ENCODE measurements at regions not wholly inside any gene's neighbourhood (a gene's known extent, or its start where the extent isn't known, plus 50 kb on each side); places are given as distances from the start of the nearest gene placed in this dataset.

DNA sequence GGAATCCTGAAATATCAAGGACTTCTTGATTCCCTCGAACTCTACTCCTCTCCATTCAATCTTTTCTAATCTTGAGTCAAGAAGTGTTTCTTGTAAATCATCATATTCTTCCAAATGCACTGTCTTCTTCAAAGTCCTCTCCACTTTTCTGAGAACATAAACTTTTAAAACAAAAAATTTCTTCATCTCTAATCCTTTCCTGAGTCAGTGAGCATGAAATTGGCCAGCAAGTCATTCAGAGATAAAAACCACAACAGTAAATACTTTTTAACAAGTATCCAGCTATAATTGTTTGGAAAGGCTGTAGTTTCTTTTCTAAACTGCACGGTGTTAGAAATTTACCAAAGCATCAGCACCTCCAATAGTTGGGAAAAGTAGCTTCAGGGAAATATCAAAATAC is 312.6 kb upstream of the GALNT5 start:
- intact Hi-C loops (cut with micrococcal nuclease): no loop called here
- TF ChIP-seq, protein P1, sequence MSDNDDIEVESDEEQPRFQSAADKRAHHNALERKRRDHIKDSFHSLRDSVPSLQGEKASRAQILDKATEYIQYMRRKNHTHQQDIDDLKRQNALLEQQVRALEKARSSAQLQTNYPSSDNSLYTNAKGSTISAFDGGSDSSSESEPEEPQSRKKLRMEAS (IDR thresholded peaks at IDR 0.05; ENCODE audit: insufficient read depth, insufficient read length): no peak
- no peak for TF ChIP-seq MYC (IDR thresholded peaks at IDR 0.05; ENCODE audit: low read depth, low read length)
- TF ChIP-seq POLR2AphosphoS5 (IDR thresholded peaks at IDR 0.05; ENCODE audit: insufficient read depth, low read depth, low read length): no peak
- no peak for TF ChIP-seq CTCF (IDR thresholded peaks at IDR 0.05; ENCODE audit: extremely low read depth in 1 of 2, insufficient read depth in 1 of 2, low read depth in 1 of 2, low read length in 2 of 2)
- TF ChIP-seq FOS (IDR thresholded peaks at IDR 0.05; ENCODE audit: borderline replicate concordance, insufficient read depth, low read length): no peak
- TF ChIP-seq JUN (IDR thresholded peaks at IDR 0.05; ENCODE audit: borderline replicate concordance, insufficient read depth, insufficient read length, low read depth): no peak
- no peak for TF ChIP-seq POLR2A (IDR thresholded peaks at IDR 0.05; ENCODE audit: low read depth, low read length)
- TF ChIP-seq EZH2 (IDR thresholded peaks at IDR 0.05; ENCODE audit: borderline replicate concordance, low read depth, low read length, severe bottlenecking): no peak
- no peak for TF ChIP-seq GATA2 (IDR thresholded peaks at IDR 0.05; ENCODE audit: insufficient read depth, insufficient read length, low read depth, low read length)

More for the DNA sequence above, 312.6 kb upstream of the GALNT5 start:
- Histone ChIP-seq H3K4me2 (ENCODE audit: insufficient read depth, low read length) (no peak overlapping the region), H3K36me3 (ENCODE audit: control insufficient read depth in 2 of 2, extremely low read depth in 1 of 2, insufficient read depth in 2 of 2, low read length in 2 of 2) (no peaks in the 10 kb centered on the region), H3K27ac (ENCODE audit: insufficient read depth, low read depth, low read length) (no peak overlapping the region), H2AFZ (ENCODE audit: low read depth, low read length) (no peak overlapping the region), H4K20me1 (replicated peaks; ENCODE audit: control insufficient read depth, extremely low read depth, insufficient read depth, low read length) (no peaks in the 10 kb centered on the region), H3K9me1 (replicated peaks; ENCODE audit: control insufficient read depth, extremely low read depth, insufficient read depth, low read length) (no peaks in the 10 kb centered on the region), H3K27me3 (ENCODE audit: control insufficient read depth in 2 of 2, insufficient read depth in 2 of 2, low read length in 2 of 2) (no peaks in the 10 kb centered on the region), H3K9ac (replicated peaks; ENCODE audit: extremely low read depth, insufficient read depth, low read length) (no peak overlapping the region), H3K4me1 (ENCODE audit: control insufficient read depth, extremely low read depth, insufficient read depth, low read length) (no peaks in the 10 kb centered on the region), H3K4me3 (replicated peaks in 1 of 3; ENCODE audit: insufficient read depth in 1 of 3, low read depth in 1 of 3, low read length in 3 of 3) (no peak overlapping the region), H3K9me3 (replicated peaks; ENCODE audit: control insufficient read depth, insufficient read depth, low read length) (no peaks in the 10 kb centered on the region), H3K79me2 (ENCODE audit: control insufficient read depth, insufficient read depth, low read length) (no peaks in the 10 kb centered on the region)
- ChIA-PET CTCF (no interaction called here), POLR2A (no interaction called here)
- BruUV-seq (replicated peaks): no TSS peak
- DNase-seq (ENCODE audit: low read depth, low spot score): no peak
- FAIRE-seq: no peak
- dilution Hi-C loops (cut with MboI; ENCODE audit: extremely low pct_ligation_motif_present, low sequenced_read_pairs): no loop called here

Measured in endothelial cell of umbilical vein (primary cell).